ENCODE measurements at regions not wholly inside any gene's neighbourhood (a gene's known extent, or its start where the extent isn't known, plus 50 kb on each side); places are given as distances from the start of the nearest gene placed in this dataset.
"Not testable (repeated sequence)": the region's sequence is repeated elsewhere in the genome, so short reads cannot be mapped to it uniquely, and the experiment has no call there.

DNA sequence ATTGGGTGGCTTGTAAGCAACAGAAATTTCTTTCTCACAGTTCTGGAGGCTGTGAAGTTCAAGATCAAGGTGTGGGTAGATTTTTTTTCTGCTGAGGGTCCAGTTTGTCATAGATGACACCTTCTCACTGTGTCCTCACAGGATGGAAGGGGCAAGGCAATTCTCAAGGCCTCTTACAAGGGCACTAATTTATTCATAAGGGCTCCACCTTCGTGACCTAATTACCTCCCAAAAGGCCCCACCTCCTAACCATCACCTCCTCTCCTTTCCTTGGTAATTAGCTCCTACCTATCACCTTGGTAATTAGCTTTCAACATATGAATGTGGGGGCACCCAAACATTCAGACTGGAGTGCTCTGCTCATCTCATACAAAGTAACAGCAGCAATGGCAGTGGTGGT is 92.3 kb upstream of the CD44 start:
- CTCF ChIA-PET, result no interaction called here
- TF ChIP-seq NFRKB (IDR thresholded peaks at IDR 0.05) (no peak), L3MBTL2 (conservative IDR thresholded peaks at IDR 0.05) (no peak), SP1 (IDR thresholded peaks at IDR 0.05) (no peak), LEF1 (IDR thresholded peaks at IDR 0.05; ENCODE audit: borderline replicate concordance) (no peak), FOXK2 (IDR thresholded peaks at IDR 0.05) (no peak), PKNOX1 (IDR thresholded peaks at IDR 0.05) (no peak), ARNT (IDR thresholded peaks at IDR 0.05) (no peak)
- DNase-seq (ENCODE audit: extremely low spot score), result no peak
- POLR2A ChIA-PET, result no interaction called here

GRCh38 chr11:35047179-35047578 is 91.8 kb upstream of the CD44 start:
- CTCF ChIA-PET, result no interaction called here
- POLR2A ChIA-PET, result no interaction called here
- no peak for DNase-seq (ENCODE audit: extremely low spot score)
- TF ChIP-seq BHLHE40 (IDR thresholded peaks at IDR 0.05; ENCODE audit: borderline replicate concordance) (no peak), NFRKB (IDR thresholded peaks at IDR 0.05) (no peak), LEF1 (IDR thresholded peaks at IDR 0.05; ENCODE audit: borderline replicate concordance) (no peak), ELF4 (IDR thresholded peaks at IDR 0.05) (no peak), FOXK2 (IDR thresholded peaks at IDR 0.05) (no peak), HDGF (IDR thresholded peaks at IDR 0.05; ENCODE audit: borderline replicate concordance) (no peak), ARNT (IDR thresholded peaks at IDR 0.05) (no peak), FOXA1 (IDR thresholded peaks at IDR 0.05) (no peak), PKNOX1 (IDR thresholded peaks at IDR 0.05) (no peak), CTBP1 (IDR thresholded peaks at IDR 0.05; ENCODE audit: borderline replicate concordance) (no peak), TARDBP (IDR thresholded peaks at IDR 0.05) (no peak)

- ChIA-PET CTCF (no interaction called here), POLR2A (no interaction called here)
- TF ChIP-seq L3MBTL2 (conservative IDR thresholded peaks at IDR 0.05) (no peak), FOXM1 (IDR thresholded peaks at IDR 0.05; ENCODE audit: borderline replicate concordance) (no peak), FOXK2 (IDR thresholded peaks at IDR 0.05) (no peak), PKNOX1 (IDR thresholded peaks at IDR 0.05) (no peak), HDGF (IDR thresholded peaks at IDR 0.05; ENCODE audit: borderline replicate concordance) (no peak), SP1 (IDR thresholded peaks at IDR 0.05) (no peak), ARNT (IDR thresholded peaks at IDR 0.05) (no peak), NFRKB (IDR thresholded peaks at IDR 0.05) (no peak), ZNF384 (IDR thresholded peaks at IDR 0.05) (no peak), FOXA1 (IDR thresholded peaks at IDR 0.05) (no peak), LEF1 (IDR thresholded peaks at IDR 0.05; ENCODE audit: borderline replicate concordance) (no peak), CTBP1 (IDR thresholded peaks at IDR 0.05; ENCODE audit: borderline replicate concordance) (no peak)
- no peak for DNase-seq (ENCODE audit: extremely low spot score)
Observed at GRCh38 chr11:35047769-35048168, 91.2 kb upstream of the CD44 start.

DNA sequence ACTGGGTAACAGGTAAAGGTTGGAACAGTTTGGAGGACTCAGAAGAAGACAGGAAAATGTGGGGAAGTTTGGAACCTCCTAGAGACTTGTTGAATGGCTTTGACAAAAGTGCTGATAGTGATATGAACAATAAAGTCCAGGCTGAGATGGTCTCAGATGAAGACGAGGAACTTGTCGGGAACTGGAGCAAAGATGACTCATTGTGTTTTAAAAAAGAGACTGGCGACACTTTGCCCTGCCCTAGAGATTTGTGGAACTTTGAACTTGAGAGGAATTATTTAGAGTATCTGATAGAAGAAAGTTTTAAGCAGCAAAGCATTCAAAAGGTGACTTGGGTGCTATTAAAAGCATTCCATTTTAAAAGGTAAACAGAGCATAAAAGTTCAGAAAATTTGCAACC is 90.6 kb upstream of the CD44 start:
- CTCF ChIA-PET; DNase-seq (ENCODE audit: extremely low spot score); POLR2A ChIA-PET: not testable (repeated sequence)

DNA sequence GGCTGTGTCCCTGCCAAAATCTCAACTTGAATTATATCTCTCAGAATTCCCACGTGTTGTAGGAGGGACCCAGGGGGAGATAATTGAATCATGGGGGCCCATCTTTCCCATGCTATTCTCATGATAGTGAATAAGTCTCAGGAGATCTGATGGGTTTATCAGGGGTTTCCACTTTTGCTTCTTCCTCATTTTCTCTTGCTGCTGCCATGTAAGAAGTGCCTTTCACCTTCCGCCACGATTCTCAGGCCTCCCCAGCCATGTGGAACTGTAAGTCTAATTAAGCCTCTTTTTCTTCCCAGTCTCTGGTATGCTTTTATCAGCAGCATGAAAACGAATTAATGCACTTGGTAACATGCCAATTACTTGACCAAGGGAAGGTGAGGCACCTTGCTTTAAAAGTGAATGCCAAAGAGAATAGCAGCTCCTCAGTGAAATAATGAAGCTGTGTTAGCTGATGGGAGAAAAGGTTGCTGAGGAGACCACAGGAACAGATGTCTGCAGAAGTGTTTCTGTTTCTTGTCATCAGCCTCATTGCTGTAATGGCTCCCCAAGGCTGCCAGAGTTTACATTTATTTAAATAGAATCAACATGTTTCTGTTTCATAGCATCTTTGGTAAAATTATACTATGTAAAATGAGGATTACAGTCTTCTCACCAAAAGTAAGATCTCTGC is 89.0 kb upstream of the CD44 start:
- CTCF ChIA-PET, result no interaction called here
- TF ChIP-seq PKNOX1 (IDR thresholded peaks at IDR 0.05) (no peak), TARDBP (IDR thresholded peaks at IDR 0.05) (no peak)

GRCh38 chr11:35050541-35050995 is 88.4 kb upstream of the CD44 start:
- TF ChIP-seq FOXK2 (IDR thresholded peaks at IDR 0.05) (no peak), HDGF (IDR thresholded peaks at IDR 0.05; ENCODE audit: borderline replicate concordance) (no peak), NFRKB (IDR thresholded peaks at IDR 0.05) (no peak), FOXA1 (IDR thresholded peaks at IDR 0.05) (no peak), LEF1 (IDR thresholded peaks at IDR 0.05; ENCODE audit: borderline replicate concordance) (no peak), SUZ12 (IDR thresholded peaks at IDR 0.05) (no peak), BHLHE40 (IDR thresholded peaks at IDR 0.05; ENCODE audit: borderline replicate concordance) (no peak), PKNOX1 (IDR thresholded peaks at IDR 0.05) (no peak), FOXM1 (IDR thresholded peaks at IDR 0.05; ENCODE audit: borderline replicate concordance) (no peak), CTBP1 (IDR thresholded peaks at IDR 0.05; ENCODE audit: borderline replicate concordance) (no peak), SP1 (IDR thresholded peaks at IDR 0.05) (no peak), ARNT (IDR thresholded peaks at IDR 0.05) (no peak), TARDBP (IDR thresholded peaks at IDR 0.05) (no peak)
- CTCF ChIA-PET, result no interaction called here
- DNase-seq (ENCODE audit: extremely low spot score), result no peak
- POLR2A ChIA-PET, result no interaction called here

More for the DNA sequence above, 89.0 kb upstream of the CD44 start:
- DNase-seq (ENCODE audit: extremely low spot score), result no peak
- POLR2A ChIA-PET, result no interaction called here

All from HEK293T (cell line).